ENCODE measurements at regions not wholly inside any gene's neighbourhood (a gene's known extent, or its start where the extent isn't known, plus 50 kb on each side); places are given as distances from the start of the nearest gene placed in this dataset.
"Not testable (repeated sequence)": the region's sequence is repeated elsewhere in the genome, so short reads cannot be mapped to it uniquely, and the experiment has no call there.

GRCh38 chr9:42656789-42657188 lies 473.3 kb downstream of the SPATA31A6 start:
- POLR2A ChIA-PET; H3K4me3 ChIP-seq (ENCODE audit: low read depth, low read length); H3K27me3 ChIP-seq (ENCODE audit: control insufficient read depth, insufficient read depth, low read length); DNase-seq (ENCODE audit: low read depth, low spot score); CTCF ChIA-PET; H3K27ac ChIP-seq (ENCODE audit: low read depth, low read length); H3K9me3 ChIP-seq (ENCODE audit: control insufficient read depth, insufficient read depth, low read length): not testable (repeated sequence)

DNA sequence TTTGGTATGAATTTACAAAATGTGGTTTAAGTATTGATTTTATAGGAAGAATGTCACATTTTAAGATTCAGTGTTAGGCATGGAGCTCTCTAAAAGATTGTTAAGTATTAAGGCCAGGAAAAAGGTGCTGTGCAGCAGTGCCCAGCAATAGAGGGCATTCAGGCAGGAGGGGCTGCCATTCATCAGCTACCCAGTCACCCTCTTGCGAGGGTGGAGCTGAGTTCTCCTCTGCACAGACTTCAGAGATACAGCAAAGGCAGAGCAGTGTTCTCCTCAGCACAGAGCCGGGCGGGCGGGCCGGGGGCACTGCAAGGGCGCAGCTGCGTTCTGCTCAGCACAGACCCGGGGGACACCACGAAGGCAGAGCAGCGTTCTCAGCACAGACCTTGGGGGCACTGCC lies 474.0 kb downstream of the SPATA31A6 start:
- DNase-seq (ENCODE audit: low read depth, low spot score); H3K27ac ChIP-seq (ENCODE audit: low read depth, low read length); H3K4me3 ChIP-seq (ENCODE audit: low read depth, low read length); H3K27me3 ChIP-seq (ENCODE audit: control insufficient read depth, insufficient read depth, low read length); CTCF ChIA-PET; POLR2A ChIA-PET; H3K9me3 ChIP-seq (ENCODE audit: control insufficient read depth, insufficient read depth, low read length): not testable (repeated sequence)

- POLR2A ChIA-PET; H3K27me3 ChIP-seq (ENCODE audit: control insufficient read depth, insufficient read depth, low read length); H3K27ac ChIP-seq (ENCODE audit: low read depth, low read length); H3K4me3 ChIP-seq (ENCODE audit: low read depth, low read length); CTCF ChIA-PET; DNase-seq (ENCODE audit: low read depth, low spot score); H3K9me3 ChIP-seq (ENCODE audit: control insufficient read depth, insufficient read depth, low read length): not testable (repeated sequence)
Observed at GRCh38 chr9:42697146-42697545, 513.7 kb downstream of the SPATA31A6 start.

GRCh38 chr9:42702890-42703289 lies 519.4 kb downstream of the SPATA31A6 start:
- H3K27ac ChIP-seq (ENCODE audit: low read depth, low read length); CTCF ChIA-PET; DNase-seq (ENCODE audit: low read depth, low spot score); H3K9me3 ChIP-seq (ENCODE audit: control insufficient read depth, insufficient read depth, low read length); H3K27me3 ChIP-seq (ENCODE audit: control insufficient read depth, insufficient read depth, low read length); H3K4me3 ChIP-seq (ENCODE audit: low read depth, low read length); POLR2A ChIA-PET: not testable (repeated sequence)

DNA sequence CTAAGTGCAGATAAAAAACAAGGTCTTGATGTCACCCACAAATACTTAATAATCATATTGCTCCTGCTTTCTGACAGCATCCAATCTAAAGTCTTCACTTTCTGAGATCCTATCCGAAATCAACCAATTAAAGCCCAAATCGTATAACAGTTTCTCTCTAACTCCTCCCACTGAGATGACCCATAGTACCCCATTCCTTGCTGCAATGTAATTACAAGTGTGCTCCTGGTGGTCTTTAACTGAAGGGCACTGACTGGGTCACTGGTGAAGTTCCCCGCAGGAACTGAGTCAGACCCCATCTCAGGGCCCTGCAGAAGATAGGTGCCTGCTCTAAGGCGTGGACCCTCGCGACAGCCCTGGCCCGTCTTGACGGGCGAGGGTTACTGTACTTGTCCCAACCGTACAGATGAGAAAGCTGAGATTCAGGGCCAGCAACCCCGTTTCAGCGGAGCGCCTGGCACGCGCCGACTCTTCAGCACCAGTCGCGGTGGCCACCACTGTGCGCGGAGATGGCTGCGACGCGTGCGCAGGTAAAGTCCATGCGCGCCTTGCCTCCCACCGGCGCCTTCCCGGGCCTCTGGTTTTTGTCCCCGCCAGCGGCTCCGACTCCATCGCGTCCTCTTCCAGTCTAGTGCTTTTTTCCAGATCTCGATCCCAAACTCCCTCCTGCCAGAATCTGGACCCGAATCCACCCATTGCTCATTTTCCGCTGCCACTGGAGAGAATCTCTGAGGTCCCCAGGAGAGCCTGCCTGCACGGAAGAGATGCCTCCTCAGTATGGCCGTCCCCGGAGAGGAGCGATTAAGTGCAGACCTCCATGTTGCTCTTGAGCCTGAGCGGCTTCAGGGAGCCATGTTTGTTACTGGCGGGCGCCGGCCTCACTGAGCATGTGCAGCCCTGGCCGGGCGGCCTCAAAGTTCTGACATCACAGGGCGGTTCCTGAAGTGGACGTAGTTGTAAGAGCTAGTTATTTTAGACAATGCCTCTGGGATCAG lies 541.7 kb downstream of the SPATA31A6 start:
- H3K27me3 ChIP-seq (ENCODE audit: control insufficient read depth, insufficient read depth, low read length); H3K4me3 ChIP-seq (ENCODE audit: low read depth, low read length); POLR2A ChIA-PET; H3K27ac ChIP-seq (ENCODE audit: low read depth, low read length); CTCF ChIA-PET; DNase-seq (ENCODE audit: low read depth, low spot score); H3K9me3 ChIP-seq (ENCODE audit: control insufficient read depth, insufficient read depth, low read length): not testable (repeated sequence)

GRCh38 chr9:42743030-42743814 lies 559.8 kb downstream of the SPATA31A6 start:
- H3K27ac ChIP-seq (ENCODE audit: low read depth, low read length); POLR2A ChIA-PET; DNase-seq (ENCODE audit: low read depth, low spot score); H3K27me3 ChIP-seq (ENCODE audit: control insufficient read depth, insufficient read depth, low read length); CTCF ChIA-PET: not testable (repeated sequence)
- Histone ChIP-seq H3K4me3 (ENCODE audit: low read depth, low read length) (peak overlapping the region; percentile 27; the same call in 1 of the 2 replicates), H3K9me3 (ENCODE audit: control insufficient read depth, insufficient read depth, low read length) (peaks cover 13% of the 10 kb centered on the region; the same call in 1 of the 2 replicates)
- TF ChIP-seq, protein P1, sequence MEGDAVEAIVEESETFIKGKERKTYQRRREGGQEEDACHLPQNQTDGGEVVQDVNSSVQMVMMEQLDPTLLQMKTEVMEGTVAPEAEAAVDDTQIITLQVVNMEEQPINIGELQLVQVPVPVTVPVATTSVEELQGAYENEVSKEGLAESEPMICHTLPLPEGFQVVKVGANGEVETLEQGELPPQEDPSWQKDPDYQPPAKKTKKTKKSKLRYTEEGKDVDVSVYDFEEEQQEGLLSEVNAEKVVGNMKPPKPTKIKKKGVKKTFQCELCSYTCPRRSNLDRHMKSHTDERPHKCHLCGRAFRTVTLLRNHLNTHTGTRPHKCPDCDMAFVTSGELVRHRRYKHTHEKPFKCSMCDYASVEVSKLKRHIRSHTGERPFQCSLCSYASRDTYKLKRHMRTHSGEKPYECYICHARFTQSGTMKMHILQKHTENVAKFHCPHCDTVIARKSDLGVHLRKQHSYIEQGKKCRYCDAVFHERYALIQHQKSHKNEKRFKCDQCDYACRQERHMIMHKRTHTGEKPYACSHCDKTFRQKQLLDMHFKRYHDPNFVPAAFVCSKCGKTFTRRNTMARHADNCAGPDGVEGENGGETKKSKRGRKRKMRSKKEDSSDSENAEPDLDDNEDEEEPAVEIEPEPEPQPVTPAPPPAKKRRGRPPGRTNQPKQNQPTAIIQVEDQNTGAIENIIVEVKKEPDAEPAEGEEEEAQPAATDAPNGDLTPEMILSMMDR (IDR thresholded peaks at IDR 0.05; ENCODE audit: low read depth, low read length), result peak; percentile 55

DNA sequence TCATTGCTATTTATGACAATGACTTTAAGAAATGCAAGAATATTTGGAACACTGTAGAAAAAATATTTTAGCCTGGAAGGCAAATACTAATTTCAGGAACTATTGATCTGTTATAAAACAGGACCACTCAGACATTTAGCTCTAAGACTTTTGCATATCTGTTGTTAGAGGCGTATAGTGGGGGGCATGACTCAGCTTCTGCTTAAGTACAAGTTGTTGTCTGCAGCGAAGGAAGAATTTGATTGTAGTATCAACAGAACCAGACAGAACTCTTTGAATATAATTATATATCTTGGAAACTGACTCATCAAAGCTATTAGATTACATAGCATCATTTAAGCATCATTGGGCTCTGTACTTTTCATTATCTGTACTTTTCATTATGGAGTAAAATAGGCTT lies 573.8 kb downstream of the SPATA31A6 start:
- POLR2A ChIA-PET; H3K27ac ChIP-seq (ENCODE audit: low read depth, low read length); CTCF ChIA-PET; DNase-seq (ENCODE audit: low read depth, low spot score); H3K4me3 ChIP-seq (ENCODE audit: low read depth, low read length); H3K27me3 ChIP-seq (ENCODE audit: control insufficient read depth, insufficient read depth, low read length); H3K9me3 ChIP-seq (ENCODE audit: control insufficient read depth, insufficient read depth, low read length): not testable (repeated sequence)

GRCh38 chr9:42759320-42759719 lies 575.9 kb downstream of the SPATA31A6 start:
- H3K9me3 ChIP-seq (ENCODE audit: control insufficient read depth, insufficient read depth, low read length); POLR2A ChIA-PET; CTCF ChIA-PET; H3K27me3 ChIP-seq (ENCODE audit: control insufficient read depth, insufficient read depth, low read length); H3K27ac ChIP-seq (ENCODE audit: low read depth, low read length); DNase-seq (ENCODE audit: low read depth, low spot score); H3K4me3 ChIP-seq (ENCODE audit: low read depth, low read length): not testable (repeated sequence)

- POLR2A ChIA-PET; CTCF ChIA-PET; H3K4me3 ChIP-seq (ENCODE audit: low read depth, low read length); H3K9me3 ChIP-seq (ENCODE audit: control insufficient read depth, insufficient read depth, low read length); DNase-seq (ENCODE audit: low read depth, low spot score); H3K27ac ChIP-seq (ENCODE audit: low read depth, low read length); H3K27me3 ChIP-seq (ENCODE audit: control insufficient read depth, insufficient read depth, low read length): not testable (repeated sequence)
Observed at GRCh38 chr9:42782201-42782600, 598.7 kb downstream of the SPATA31A6 start.

DNA sequence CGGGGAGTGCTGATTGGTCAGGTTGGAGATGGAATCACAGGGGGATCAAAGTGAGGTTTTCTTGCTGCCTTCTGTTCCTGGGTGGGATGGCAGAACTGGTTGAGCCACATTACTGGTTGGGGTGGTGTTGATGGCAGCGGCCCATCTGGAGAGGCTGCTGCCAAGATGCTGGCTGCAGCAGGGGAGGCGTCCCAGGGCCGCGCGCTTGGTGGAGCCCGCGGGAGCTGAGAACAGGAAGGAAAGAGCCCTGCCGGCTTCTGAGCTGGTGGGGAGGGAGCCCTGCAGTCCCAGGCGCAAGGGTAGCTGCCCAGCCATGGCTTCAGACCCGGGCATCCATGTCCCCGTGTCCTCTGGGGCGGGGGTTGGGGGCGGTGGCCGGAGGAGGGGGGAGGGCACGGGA lies 609.3 kb downstream of the SPATA31A6 start:
- H3K9me3 ChIP-seq (ENCODE audit: control insufficient read depth, insufficient read depth, low read length); H3K4me3 ChIP-seq (ENCODE audit: low read depth, low read length); POLR2A ChIA-PET; DNase-seq (ENCODE audit: low read depth, low spot score); CTCF ChIA-PET; H3K27ac ChIP-seq (ENCODE audit: low read depth, low read length); H3K27me3 ChIP-seq (ENCODE audit: control insufficient read depth, insufficient read depth, low read length): not testable (repeated sequence)

DNA sequence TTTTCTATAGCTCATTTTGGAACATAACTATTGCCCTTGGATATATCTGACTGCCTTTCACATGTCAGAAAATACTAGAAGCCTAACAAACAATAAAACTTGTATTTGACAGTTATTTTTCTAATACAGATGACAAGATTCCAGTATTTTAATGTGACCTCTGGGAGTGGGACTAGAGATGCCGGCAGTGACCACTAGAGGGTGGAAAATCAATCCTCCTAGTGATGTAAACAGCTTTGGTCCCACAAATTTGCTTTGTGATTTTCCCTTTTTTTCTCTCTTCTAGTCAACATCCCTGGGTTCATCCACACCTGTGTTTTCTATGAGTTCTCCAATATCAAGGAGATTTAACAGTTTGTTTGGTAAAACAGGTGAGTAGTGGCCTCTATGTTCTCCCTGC lies 615.1 kb downstream of the SPATA31A6 start:
- POLR2A ChIA-PET; CTCF ChIA-PET; DNase-seq (ENCODE audit: low read depth, low spot score); H3K27ac ChIP-seq (ENCODE audit: low read depth, low read length); H3K4me3 ChIP-seq (ENCODE audit: low read depth, low read length); H3K27me3 ChIP-seq (ENCODE audit: control insufficient read depth, insufficient read depth, low read length); H3K9me3 ChIP-seq (ENCODE audit: control insufficient read depth, insufficient read depth, low read length): not testable (repeated sequence)
